ENCODE measurements at regions not wholly inside any gene's neighbourhood (a gene's known extent, or its start where the extent isn't known, plus 50 kb on each side); places are given as distances from the start of the nearest gene placed in this dataset.

- no peaks in the 10 kb centered on the region; the same call in 1 of the 2 replicates for H3K27me3 ChIP-seq (ENCODE audit: insufficient read depth, low read length)
- H3K9me3 ChIP-seq (ENCODE audit: low read length): no peaks in the 10 kb centered on the region
- H3K4me3 ChIP-seq (ENCODE audit: low read depth, low read length, poor library complexity, severe bottlenecking): no peak overlapping the region
- no peaks in the 10 kb centered on the region for H3K4me1 ChIP-seq (ENCODE audit: insufficient read depth, low read length, severe bottlenecking)
- no peaks in the 10 kb centered on the region for H4K20me1 ChIP-seq (ENCODE audit: insufficient read depth, low read length)
- H3F3A ChIP-seq (ENCODE audit: insufficient read depth, low read length): no peaks in the 10 kb centered on the region
- no peak overlapping the region for H3K27ac ChIP-seq (ENCODE audit: low read depth, low read length, poor library complexity, severe bottlenecking)
- H2AFZ ChIP-seq (ENCODE audit: low read length): no peak overlapping the region
- H3K36me3 ChIP-seq (ENCODE audit: insufficient read depth, low read length): no peaks in the 10 kb centered on the region
- H3K9ac ChIP-seq (ENCODE audit: low read length): no peak overlapping the region
- H3K9me2 ChIP-seq (ENCODE audit: low read depth, low read length): no peaks in the 10 kb centered on the region
- H3K4me2 ChIP-seq (ENCODE audit: low read length): no peak overlapping the region
- no peak for TF ChIP-seq EZH2 (IDR thresholded peaks at IDR 0.05; ENCODE audit: borderline replicate concordance, low read length)
- TF ChIP-seq CTCF (IDR thresholded peaks at IDR 0.05; ENCODE audit: low read length): no peak
- no peaks in the 10 kb centered on the region for H3K79me2 ChIP-seq (ENCODE audit: insufficient read depth, low read length)
Measured at GRCh38 chr2:216317831-216318520, 54.3 kb downstream of the MARCHF4 start.

- no peak overlapping the region for H3K4me2 ChIP-seq (ENCODE audit: low read length)
- TF ChIP-seq CTCF (IDR thresholded peaks at IDR 0.05; ENCODE audit: low read length): no peak
- TF ChIP-seq EZH2 (IDR thresholded peaks at IDR 0.05; ENCODE audit: borderline replicate concordance, low read length): no peak
Measured at GRCh38 chr2:216316743-216317142, 55.5 kb downstream of the MARCHF4 start.

GRCh38 chr2:216315802-216316603 lies 56.3 kb downstream of the MARCHF4 start:
- no peaks in the 10 kb centered on the region for H4K20me1 ChIP-seq (ENCODE audit: insufficient read depth, low read length)
- no peak overlapping the region for H3K27ac ChIP-seq (ENCODE audit: low read depth, low read length, poor library complexity, severe bottlenecking)
- H3K4me3 ChIP-seq (ENCODE audit: low read depth, low read length, poor library complexity, severe bottlenecking): no peak overlapping the region
- no peaks in the 10 kb centered on the region for H3F3A ChIP-seq (ENCODE audit: insufficient read depth, low read length)
- H3K9ac ChIP-seq (ENCODE audit: low read length): no peak overlapping the region
- H3K79me2 ChIP-seq (ENCODE audit: insufficient read depth, low read length): no peaks in the 10 kb centered on the region
- TF ChIP-seq CTCF (IDR thresholded peaks at IDR 0.05; ENCODE audit: low read length) (no peak), EZH2 (IDR thresholded peaks at IDR 0.05; ENCODE audit: borderline replicate concordance, low read length) (no peak)
- H3K36me3 ChIP-seq (ENCODE audit: insufficient read depth, low read length): no peaks in the 10 kb centered on the region
- H2AFZ ChIP-seq (ENCODE audit: low read length): no peak overlapping the region
- H3K4me1 ChIP-seq (ENCODE audit: insufficient read depth, low read length, severe bottlenecking): no peaks in the 10 kb centered on the region
- H3K4me2 ChIP-seq (ENCODE audit: low read length): no peak overlapping the region
- no peaks in the 10 kb centered on the region for H3K9me2 ChIP-seq (ENCODE audit: low read depth, low read length)
- no peaks in the 10 kb centered on the region; the same call in 1 of the 2 replicates for H3K27me3 ChIP-seq (ENCODE audit: insufficient read depth, low read length)
- H3K9me3 ChIP-seq (ENCODE audit: low read length): no peaks in the 10 kb centered on the region

More at GRCh38 chr2:216316743-216317142, 55.5 kb downstream of the MARCHF4 start:
- Histone ChIP-seq H3K79me2 (ENCODE audit: insufficient read depth, low read length) (no peaks in the 10 kb centered on the region), H4K20me1 (ENCODE audit: insufficient read depth, low read length) (no peaks in the 10 kb centered on the region), H3K36me3 (ENCODE audit: insufficient read depth, low read length) (no peaks in the 10 kb centered on the region), H3K27ac (ENCODE audit: low read depth, low read length, poor library complexity, severe bottlenecking) (no peak overlapping the region), H3K9ac (ENCODE audit: low read length) (no peak overlapping the region), H3F3A (ENCODE audit: insufficient read depth, low read length) (no peaks in the 10 kb centered on the region), H2AFZ (ENCODE audit: low read length) (no peak overlapping the region), H3K27me3 (ENCODE audit: insufficient read depth, low read length) (no peaks in the 10 kb centered on the region; the same call in 1 of the 2 replicates), H3K4me3 (ENCODE audit: low read depth, low read length, poor library complexity, severe bottlenecking) (no peak overlapping the region), H3K9me3 (ENCODE audit: low read length) (no peaks in the 10 kb centered on the region), H3K9me2 (ENCODE audit: low read depth, low read length) (no peaks in the 10 kb centered on the region), H3K4me1 (ENCODE audit: insufficient read depth, low read length, severe bottlenecking) (no peaks in the 10 kb centered on the region)
